ENCODE measurements at regions not wholly inside any gene's neighbourhood (a gene's known extent, or its start where the extent isn't known, plus 50 kb on each side); places are given as distances from the start of the nearest gene placed in this dataset.
"Not testable (repeated sequence)": the region's sequence is repeated elsewhere in the genome, so short reads cannot be mapped to it uniquely, and the experiment has no call there.

GRCh38 chrX:3990569-3990968, 277.1 kb upstream of the PRKX start:
- no peak for DNase-seq

- not testable (repeated sequence) for DNase-seq
Measured at GRCh38 chrX:3972104-3972858, 258.8 kb upstream of the PRKX start.

GRCh38 chrX:3968749-3969148, 255.3 kb upstream of the PRKX start:
- no peak for DNase-seq

GRCh38 chrX:3963980-3964379, 250.5 kb upstream of the PRKX start:
- no peak for DNase-seq

GRCh38 chrX:3962511-3963311, 249.3 kb upstream of the PRKX start:
- peak; percentile 13 for DNase-seq

- DNase-seq = no peak
Measured at GRCh38 chrX:3960952-3961351, 247.5 kb upstream of the PRKX start.

GRCh38 chrX:3951859-3952258, 238.4 kb upstream of the PRKX start:
- no peak for DNase-seq

GRCh38 chrX:3950373-3950772, 236.9 kb upstream of the PRKX start:
- DNase-seq = no peak

- no peak for DNase-seq
Measured at GRCh38 chrX:3943965-3944364, 230.5 kb upstream of the PRKX start.

- peak; percentile 9 for DNase-seq
Measured at GRCh38 chrX:3940000-3940610, 226.7 kb upstream of the PRKX start.

GRCh38 chrX:3938587-3938986, 225.1 kb upstream of the PRKX start:
- no peak for DNase-seq

GRCh38 chrX:3935196-3935595, 221.7 kb upstream of the PRKX start:
- DNase-seq = not testable (repeated sequence)

GRCh38 chrX:3920424-3921017, 207.1 kb upstream of the PRKX start:
- DNase-seq = not testable (repeated sequence)

GRCh38 chrX:3919668-3920423, 206.4 kb upstream of the PRKX start:
- not testable (repeated sequence) for DNase-seq

- not testable (repeated sequence) for DNase-seq
Measured at GRCh38 chrX:3914813-3915212, 201.4 kb upstream of the PRKX start.

- not testable (repeated sequence) for DNase-seq
Measured at GRCh38 chrX:3914059-3914458, 200.6 kb upstream of the PRKX start.

GRCh38 chrX:3911012-3911411, 197.6 kb upstream of the PRKX start:
- DNase-seq = not testable (repeated sequence)

- DNase-seq = not testable (repeated sequence)
Measured at GRCh38 chrX:3910611-3911010, 197.2 kb upstream of the PRKX start.

- DNase-seq = not testable (repeated sequence)
Measured at GRCh38 chrX:3905522-3906258, 192.2 kb upstream of the PRKX start.

- DNase-seq = not testable (repeated sequence)
Measured at GRCh38 chrX:3902222-3902621, 188.8 kb upstream of the PRKX start.

- DNase-seq = not testable (repeated sequence)
Measured at GRCh38 chrX:3896755-3897154, 183.3 kb upstream of the PRKX start.

- DNase-seq = not testable (repeated sequence)
Measured at GRCh38 chrX:3882553-3882920, 169.1 kb upstream of the PRKX start.

Data from activated CD4-positive, alpha-beta T cell treated with anti-CD3 and anti-CD28 coated beads, Interleukin-10, Interleukin-2, amounts not matched to agents 100 ng/mL and 50 ng/mL, durations not matched to agents 16 hours and 8 hours (primary cell).